ENCODE measurements at regions not wholly inside any gene's neighbourhood (a gene's known extent, or its start where the extent isn't known, plus 50 kb on each side); places are given as distances from the start of the nearest gene placed in this dataset.
A peak's percentile ranks its signal among the peaks of the same experiment; 100 is the strongest.

DNA sequence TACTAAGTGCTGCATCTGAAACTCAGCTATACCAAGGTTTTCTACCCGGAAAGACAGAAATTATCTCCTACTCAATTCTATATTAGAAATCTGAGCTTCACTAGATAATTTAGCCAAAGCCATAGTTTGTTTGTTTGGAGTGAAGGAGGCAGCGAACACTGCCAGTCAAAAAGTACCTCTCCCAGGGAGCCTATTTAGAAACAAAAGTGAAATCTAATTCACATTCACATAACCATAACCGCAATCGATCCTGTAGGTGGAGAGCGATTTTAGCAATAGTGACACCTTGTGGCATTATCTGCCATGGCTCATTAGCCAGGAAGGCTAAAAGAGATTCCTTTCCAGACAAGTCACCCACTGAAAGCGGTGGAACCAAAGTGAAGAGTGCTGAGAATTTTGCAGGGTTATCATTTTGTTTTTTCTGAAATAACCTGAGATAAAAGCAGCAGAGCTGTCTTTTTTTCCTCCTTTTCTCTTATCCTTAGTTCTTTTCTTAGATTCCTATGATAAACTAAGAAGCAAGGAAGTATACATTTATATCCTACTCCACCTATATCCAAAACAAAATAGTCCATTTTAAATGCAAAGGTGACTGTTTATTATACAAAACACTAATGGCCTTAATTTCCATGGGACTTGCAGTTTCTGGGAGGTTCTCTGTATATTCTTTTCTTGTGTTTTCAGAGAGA is 83.7 kb upstream of the BET1 start:
- TF ChIP-seq, protein P1, sequence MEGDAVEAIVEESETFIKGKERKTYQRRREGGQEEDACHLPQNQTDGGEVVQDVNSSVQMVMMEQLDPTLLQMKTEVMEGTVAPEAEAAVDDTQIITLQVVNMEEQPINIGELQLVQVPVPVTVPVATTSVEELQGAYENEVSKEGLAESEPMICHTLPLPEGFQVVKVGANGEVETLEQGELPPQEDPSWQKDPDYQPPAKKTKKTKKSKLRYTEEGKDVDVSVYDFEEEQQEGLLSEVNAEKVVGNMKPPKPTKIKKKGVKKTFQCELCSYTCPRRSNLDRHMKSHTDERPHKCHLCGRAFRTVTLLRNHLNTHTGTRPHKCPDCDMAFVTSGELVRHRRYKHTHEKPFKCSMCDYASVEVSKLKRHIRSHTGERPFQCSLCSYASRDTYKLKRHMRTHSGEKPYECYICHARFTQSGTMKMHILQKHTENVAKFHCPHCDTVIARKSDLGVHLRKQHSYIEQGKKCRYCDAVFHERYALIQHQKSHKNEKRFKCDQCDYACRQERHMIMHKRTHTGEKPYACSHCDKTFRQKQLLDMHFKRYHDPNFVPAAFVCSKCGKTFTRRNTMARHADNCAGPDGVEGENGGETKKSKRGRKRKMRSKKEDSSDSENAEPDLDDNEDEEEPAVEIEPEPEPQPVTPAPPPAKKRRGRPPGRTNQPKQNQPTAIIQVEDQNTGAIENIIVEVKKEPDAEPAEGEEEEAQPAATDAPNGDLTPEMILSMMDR (IDR thresholded peaks at IDR 0.05; ENCODE audit: insufficient read depth, low read depth, low read length), result peak; percentile 91
- TF ChIP-seq EZH2 (IDR thresholded peaks at IDR 0.05; ENCODE audit: insufficient read depth, low read length), result no peak

All from astrocyte (in vitro differentiated cells and primary cell).